HG02943 (cell line): ENCODE measurements at regions not wholly inside any gene's neighbourhood (a gene's known extent, or its start where the extent isn't known, plus 50 kb on each side); places are given as distances from the start of the nearest gene placed in this dataset.

Experiments
- ATAC-seq: cut with Tn5 transposase; IDR thresholded peaks from one replicate; pipeline ENCODE4 v1.9.1; 2021; ENCODE audit warnings: mild to moderate bottlenecking, low read depth, moderate library complexity; ENCODE audit not compliant: unreplicated experiment

- peak; percentile 73 for ATAC-seq
Observed at GRCh38 chr13:77429320-77430142, 102.6 kb upstream of the MYCBP2 start.

GRCh38 chr13:77425705-77426104 lies 98.8 kb upstream of the MYCBP2 start:
- ATAC-seq, result no peak

DNA sequence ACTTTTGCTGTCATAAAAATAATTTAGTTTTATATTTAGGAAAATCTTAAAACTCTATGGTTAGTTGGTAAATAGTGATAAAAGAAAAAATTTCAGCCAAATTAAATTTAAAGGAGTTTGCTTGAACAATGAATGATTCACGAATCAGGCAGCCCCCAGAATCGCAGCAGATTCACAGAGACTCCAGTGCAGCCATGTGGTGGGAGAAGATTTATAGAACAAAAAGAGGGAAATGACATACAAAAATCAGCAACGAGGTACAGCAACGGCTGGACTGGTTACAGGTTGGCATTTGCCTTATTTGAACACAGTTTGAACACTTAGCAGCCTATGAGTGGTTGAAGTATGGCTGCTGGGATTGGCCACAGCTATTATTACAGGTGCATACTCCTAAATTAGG lies 96.4 kb upstream of the MYCBP2 start:
- ATAC-seq, result no peak

GRCh38 chr13:77422724-77423123 lies 95.8 kb upstream of the MYCBP2 start:
- ATAC-seq, result no peak

- ATAC-seq, result no peak
Observed at GRCh38 chr13:77417897-77418296, 91.0 kb upstream of the MYCBP2 start.

- no peak for ATAC-seq
Observed at GRCh38 chr13:77416666-77417212, 89.8 kb upstream of the MYCBP2 start.

GRCh38 chr13:77415253-77416071 lies 88.6 kb upstream of the MYCBP2 start:
- ATAC-seq, result no peak

GRCh38 chr13:77412860-77413259 lies 86.0 kb upstream of the MYCBP2 start:
- ATAC-seq, result no peak

DNA sequence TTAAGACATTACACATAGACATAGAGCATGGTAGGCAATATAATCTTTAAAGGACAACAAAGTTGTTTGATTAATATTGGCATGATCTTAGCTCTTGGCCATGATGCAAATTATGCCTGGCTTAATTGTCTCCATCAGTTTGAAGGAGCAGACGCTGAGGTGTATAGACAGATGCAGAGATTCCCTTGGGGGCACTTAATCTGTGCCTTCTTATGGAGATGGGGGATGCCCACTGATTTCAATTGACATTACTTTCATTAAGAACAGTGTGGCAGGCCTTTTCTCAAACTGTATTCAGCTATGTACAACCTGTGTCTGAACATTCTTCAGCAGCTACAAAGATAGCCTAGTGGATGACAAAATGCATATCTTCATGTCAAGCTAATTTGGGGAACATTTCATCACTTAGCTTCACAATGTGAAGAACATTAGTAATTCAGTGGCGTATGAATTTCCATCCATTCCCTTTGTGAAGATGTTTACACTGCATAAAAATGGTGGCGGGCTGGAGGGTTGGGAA lies 85.3 kb upstream of the MYCBP2 start:
- ATAC-seq, result no peak

DNA sequence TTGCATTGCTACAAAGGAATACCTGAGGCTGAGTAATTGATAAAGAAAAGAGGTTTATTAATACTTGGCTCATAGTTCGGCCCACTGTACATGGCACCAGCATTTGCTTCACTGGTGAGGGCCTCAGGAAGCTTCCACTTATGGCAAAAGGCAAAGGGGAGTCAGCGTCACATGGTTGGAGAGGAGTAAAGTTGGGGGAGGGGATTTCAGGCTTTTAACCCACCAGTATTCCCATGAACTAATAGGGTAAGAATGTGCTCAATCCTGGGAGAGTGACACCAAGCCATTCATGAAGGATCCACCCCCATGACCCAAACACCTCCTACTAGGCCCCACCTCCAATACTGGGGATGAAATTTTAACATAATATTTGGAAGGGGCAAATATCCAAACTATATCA lies 82.5 kb upstream of the MYCBP2 start:
- ATAC-seq, result no peak

- no peak for ATAC-seq
Observed at GRCh38 chr13:77406644-77407440, 79.9 kb upstream of the MYCBP2 start.

DNA sequence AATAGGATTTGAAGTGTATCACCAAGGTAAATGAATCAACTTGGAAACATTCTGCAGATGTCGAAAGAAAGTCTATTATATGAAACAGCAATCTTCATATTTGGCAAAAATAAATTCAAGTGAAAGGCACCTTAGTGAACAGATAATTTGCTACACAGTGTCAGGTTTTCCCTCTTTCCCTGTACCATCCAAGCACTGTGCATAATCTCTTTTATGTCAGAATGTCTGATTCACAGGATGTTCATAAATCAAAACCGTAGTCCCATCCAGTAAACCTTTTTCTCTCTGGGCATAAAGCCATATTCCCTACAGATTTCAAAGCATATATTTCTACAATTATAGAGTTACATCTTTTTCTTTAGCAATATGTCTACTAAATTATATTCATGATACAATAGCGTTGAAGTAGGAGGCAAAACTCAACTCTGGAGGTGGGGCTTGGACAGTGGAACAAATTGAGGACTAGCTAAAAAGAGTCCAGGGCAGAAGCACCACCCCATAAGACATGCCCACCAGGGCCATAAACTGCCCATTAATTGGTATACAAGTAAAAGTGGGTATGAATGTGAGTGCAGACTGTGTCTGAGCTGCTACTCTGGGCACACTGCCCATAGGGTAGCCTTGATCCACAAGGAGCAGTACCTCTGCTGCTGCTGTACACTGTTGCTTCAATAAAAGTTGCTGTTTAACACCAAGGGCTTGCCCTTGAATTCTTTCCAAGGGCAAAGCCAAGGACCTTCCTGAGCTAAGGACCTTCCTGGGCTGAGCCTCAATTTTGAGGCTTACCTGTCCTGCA lies 72.1 kb upstream of the MYCBP2 start:
- no peak for ATAC-seq

DNA sequence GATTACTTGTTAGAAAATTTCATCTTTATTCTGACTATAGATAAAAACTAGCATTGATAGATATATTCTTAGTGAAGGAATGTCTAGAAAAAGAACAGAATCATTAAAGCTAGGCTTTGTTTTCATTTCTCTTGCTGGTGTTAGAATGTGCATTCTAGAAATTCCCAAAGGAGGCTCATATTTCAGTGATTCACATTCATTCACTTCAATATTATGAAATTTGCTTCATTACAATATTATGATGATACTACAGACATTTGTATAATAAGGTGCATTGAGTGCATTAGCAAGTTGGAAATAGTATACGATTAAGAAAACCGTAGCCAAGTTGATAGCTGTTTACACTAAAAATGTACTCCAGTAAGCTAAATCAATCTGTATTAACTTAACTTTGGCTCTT lies 70.7 kb upstream of the MYCBP2 start:
- no peak for ATAC-seq

- no peak for ATAC-seq
Observed at GRCh38 chr13:77391475-77391874, 64.6 kb upstream of the MYCBP2 start.

- no peak for ATAC-seq
Observed at GRCh38 chr13:77390391-77390790, 63.5 kb upstream of the MYCBP2 start.

- no peak for ATAC-seq
Observed at GRCh38 chr13:77389625-77390000, 62.7 kb upstream of the MYCBP2 start.

- no peak for ATAC-seq
Observed at GRCh38 chr13:77388944-77389624, 62.2 kb upstream of the MYCBP2 start.

- ATAC-seq, result no peak
Observed at GRCh38 chr13:77387607-77388200, 60.8 kb upstream of the MYCBP2 start.
